OCI-LY1 (cell line): ENCODE measurements at regions not wholly inside any gene's neighbourhood (a gene's known extent, or its start where the extent isn't known, plus 50 kb on each side); places are given as distances from the start of the nearest gene placed in this dataset.

Experiments
- H2AFZ ChIP-seq: fragments of 200-600 bp; sonication (generic), shearing (Covaris generic); 2 replicates; pipeline ENCODE4 v1.6.0; 2014; ENCODE audit warnings: antibody characterized with exemption, mild to moderate bottlenecking, low read length
- H3F3A ChIP-seq: fragments of 200-600 bp; sonication (generic), shearing (Covaris generic); 2 replicates; pipeline ENCODE4 v1.6.0; 2014; ENCODE audit warnings: mild to moderate bottlenecking, antibody characterized with exemption, low read length, moderate library complexity; ENCODE audit not compliant: insufficient read depth
- H3K27ac ChIP-seq: fragments of 200-600 bp; sonication (generic); 2 replicates; pipeline ENCODE4 v1.5.1; 2014; ENCODE audit warnings: low read length, mixed run types, mild to moderate bottlenecking, low read depth; ENCODE audit not compliant: poor library complexity, severe bottlenecking
- H3K27me3 ChIP-seq: fragments of 200-600 bp; sonication (generic); 2 replicates; pipeline ENCODE4 v1.6.0; 2014; ENCODE audit warnings: antibody characterized with exemption, mild to moderate bottlenecking, low read length, moderate library complexity; ENCODE audit not compliant: insufficient read depth
- H3K36me3 ChIP-seq: fragments of 200-600 bp; sonication (generic); 2 replicates; pipeline ENCODE4 v1.6.1; 2014; ENCODE audit warnings: mild to moderate bottlenecking, antibody characterized with exemption, low read length, moderate library complexity, mixed read lengths; ENCODE audit not compliant: insufficient read depth
- H3K4me1 ChIP-seq: fragments of 200-600 bp; sonication (generic); 2 replicates; pipeline ENCODE4 v1.5.1; 2014; ENCODE audit warnings: mild to moderate bottlenecking, low read length, moderate library complexity; ENCODE audit not compliant: insufficient read depth, severe bottlenecking
- H3K4me2 ChIP-seq: fragments of 200-600 bp; sonication (generic), shearing (Covaris generic); 2 replicates; pipeline ENCODE4 v1.6.1; 2014; ENCODE audit warnings: low read length
- H3K4me3 ChIP-seq: fragments of 200-600 bp; sonication (generic); 2 replicates; pipeline ENCODE4 v1.5.1; 2014; ENCODE audit warnings: low read length, low read depth, mild to moderate bottlenecking, mixed read lengths; ENCODE audit not compliant: poor library complexity, severe bottlenecking
- H3K79me2 ChIP-seq: fragments of 200-600 bp; shearing (Covaris generic); 2 replicates; pipeline ENCODE4 v1.6.1; 2016; ENCODE audit warnings: mixed run types, low read length, mixed read lengths; ENCODE audit not compliant: insufficient read depth
- H3K9ac ChIP-seq: fragments of 200-600 bp; sonication (generic), shearing (Covaris generic); 2 replicates; pipeline ENCODE4 v1.6.1; 2014; ENCODE audit warnings: mild to moderate bottlenecking, low read length, mixed read lengths
- H3K9me2 ChIP-seq: fragments of 200-600 bp; sonication (generic), shearing (Covaris generic); 2 replicates; pipeline ENCODE4 v1.6.1; 2014; ENCODE audit warnings: low read depth, mild to moderate bottlenecking, low read length, mixed read lengths
- H3K9me3 ChIP-seq: fragments of 200-600 bp; shearing (Covaris generic); 2 replicates; pipeline ENCODE4 v1.6.1; 2014; ENCODE audit warnings: low read length, mixed read lengths
- H4K20me1 ChIP-seq: fragments of 200-600 bp; sonication (generic), shearing (Covaris generic); 2 replicates; pipeline ENCODE4 v1.6.0; 2016; ENCODE audit warnings: mild to moderate bottlenecking, low read length; ENCODE audit not compliant: insufficient read depth
- CTCF ChIP-seq: fragments of 200-600 bp; sonication (generic), shearing (Covaris generic); IDR thresholded peaks from 2 replicates; pipeline ENCODE4 v1.5.1; 2017; ENCODE audit warnings: mild to moderate bottlenecking, antibody characterized with exemption, low read length, moderate library complexity, mixed read lengths
- EZH2 ChIP-seq: fragments of 200-600 bp; sonication (generic), shearing (Covaris generic); IDR thresholded peaks from 2 replicates; pipeline ENCODE4 v1.8.0; 2017; ENCODE audit warnings: borderline replicate concordance, mixed run types, mild to moderate bottlenecking, antibody characterized with exemption, low read length, moderate library complexity, mixed read lengths

DNA sequence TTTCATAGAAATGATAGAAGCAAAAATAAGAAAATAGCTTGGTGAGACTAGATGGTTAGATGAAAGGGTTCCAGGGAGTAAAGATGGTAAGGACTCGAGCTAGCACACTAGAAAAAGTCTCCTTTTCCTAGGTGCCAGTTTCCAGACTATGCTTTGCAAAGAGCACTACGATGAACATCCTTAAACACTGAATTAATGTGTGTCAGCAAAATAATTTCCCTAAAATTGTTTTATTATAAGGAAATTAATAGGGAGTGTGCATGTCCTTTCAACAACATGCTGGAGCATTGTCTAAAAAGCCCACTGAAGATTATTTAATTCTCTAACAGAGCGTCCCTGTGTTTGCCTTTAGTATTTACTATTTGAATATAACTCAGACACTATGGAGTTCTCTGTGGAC lies 107.4 kb upstream of the NDUFV2 start:
- no peak overlapping the region for H3K4me3 ChIP-seq
- H3K9ac ChIP-seq: no peak overlapping the region
- H4K20me1 ChIP-seq: no peaks in the 10 kb centered on the region
- no peaks in the 10 kb centered on the region for H3F3A ChIP-seq
- no peaks in the 10 kb centered on the region for H3K27me3 ChIP-seq
- no peaks in the 10 kb centered on the region for H3K79me2 ChIP-seq
- no peaks in the 10 kb centered on the region for H3K4me1 ChIP-seq
- H3K4me2 ChIP-seq: no peak overlapping the region
- H3K9me3 ChIP-seq: no peaks in the 10 kb centered on the region
- no peak overlapping the region for H3K27ac ChIP-seq
- no peaks in the 10 kb centered on the region for H3K9me2 ChIP-seq
- TF ChIP-seq EZH2 (no peak), CTCF (no peak)
- no peaks in the 10 kb centered on the region for H3K36me3 ChIP-seq
- no peak overlapping the region for H2AFZ ChIP-seq

GRCh38 chr18:8996771-8997432 lies 105.6 kb upstream of the NDUFV2 start:
- Histone ChIP-seq H3K4me2 (no peak overlapping the region), H3K36me3 (no peaks in the 10 kb centered on the region; the same call in 1 of the 2 replicates), H2AFZ (no peak overlapping the region), H3K4me3 (no peak overlapping the region), H3K4me1 (no peaks in the 10 kb centered on the region), H3K27me3 (no peaks in the 10 kb centered on the region), H3K9ac (no peak overlapping the region), H3K27ac (no peak overlapping the region), H4K20me1 (no peaks in the 10 kb centered on the region), H3K9me2 (no peaks in the 10 kb centered on the region), H3K9me3 (no peaks in the 10 kb centered on the region), H3F3A (no peaks in the 10 kb centered on the region), H3K79me2 (no peaks in the 10 kb centered on the region)
- TF ChIP-seq CTCF: no peak
- TF ChIP-seq EZH2: no peak

DNA sequence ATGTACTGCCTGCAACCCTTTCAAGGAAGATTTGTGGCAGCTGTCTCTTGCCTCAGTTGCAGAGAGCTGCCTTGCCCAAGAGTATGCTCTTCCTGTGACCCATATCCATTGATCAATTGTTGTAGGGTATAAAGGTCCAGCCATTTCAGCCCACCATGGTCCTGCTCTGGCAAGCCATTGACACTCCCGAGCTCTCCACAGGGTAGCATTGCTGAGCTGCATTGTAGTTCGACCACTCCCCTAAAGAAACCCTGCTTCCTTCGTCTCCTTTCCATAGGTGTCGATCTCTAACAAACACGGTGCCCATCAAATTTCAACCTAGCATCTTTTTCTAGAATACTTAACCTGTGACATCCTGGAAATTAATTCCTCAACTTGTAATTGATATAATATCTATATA lies 104.9 kb upstream of the NDUFV2 start:
- H3K4me3 ChIP-seq: no peak overlapping the region
- H3K27ac ChIP-seq: no peak overlapping the region
- H3K36me3 ChIP-seq: no peaks in the 10 kb centered on the region; the same call in 1 of the 2 replicates
- H3K9ac ChIP-seq: no peak overlapping the region
- no peaks in the 10 kb centered on the region; the same call in 1 of the 2 replicates for H3K9me3 ChIP-seq
- H3K27me3 ChIP-seq: no peaks in the 10 kb centered on the region
- H4K20me1 ChIP-seq: no peaks in the 10 kb centered on the region
- no peaks in the 10 kb centered on the region for H3K79me2 ChIP-seq
- no peak for TF ChIP-seq CTCF
- no peak for TF ChIP-seq EZH2
- H2AFZ ChIP-seq: no peak overlapping the region
- no peaks in the 10 kb centered on the region for H3K9me2 ChIP-seq
- H3K4me2 ChIP-seq: no peak overlapping the region
- H3F3A ChIP-seq: no peaks in the 10 kb centered on the region
- H3K4me1 ChIP-seq: no peaks in the 10 kb centered on the region
